ENCODE measurements at regions not wholly inside any gene's neighbourhood (a gene's known extent, or its start where the extent isn't known, plus 50 kb on each side); places are given as distances from the start of the nearest gene placed in this dataset.
"Not testable (repeated sequence)": the region's sequence is repeated elsewhere in the genome, so short reads cannot be mapped to it uniquely, and the experiment has no call there.

- no peaks in the 10 kb centered on the region for H3K36me3 ChIP-seq
- DNase-seq (ENCODE audit: low spot score): no peak
- H3K27me3 ChIP-seq: no peaks in the 10 kb centered on the region
- no peak overlapping the region for H3K4me3 ChIP-seq
- no peaks in the 10 kb centered on the region for H3K9me3 ChIP-seq
- TF ChIP-seq, protein P1, sequence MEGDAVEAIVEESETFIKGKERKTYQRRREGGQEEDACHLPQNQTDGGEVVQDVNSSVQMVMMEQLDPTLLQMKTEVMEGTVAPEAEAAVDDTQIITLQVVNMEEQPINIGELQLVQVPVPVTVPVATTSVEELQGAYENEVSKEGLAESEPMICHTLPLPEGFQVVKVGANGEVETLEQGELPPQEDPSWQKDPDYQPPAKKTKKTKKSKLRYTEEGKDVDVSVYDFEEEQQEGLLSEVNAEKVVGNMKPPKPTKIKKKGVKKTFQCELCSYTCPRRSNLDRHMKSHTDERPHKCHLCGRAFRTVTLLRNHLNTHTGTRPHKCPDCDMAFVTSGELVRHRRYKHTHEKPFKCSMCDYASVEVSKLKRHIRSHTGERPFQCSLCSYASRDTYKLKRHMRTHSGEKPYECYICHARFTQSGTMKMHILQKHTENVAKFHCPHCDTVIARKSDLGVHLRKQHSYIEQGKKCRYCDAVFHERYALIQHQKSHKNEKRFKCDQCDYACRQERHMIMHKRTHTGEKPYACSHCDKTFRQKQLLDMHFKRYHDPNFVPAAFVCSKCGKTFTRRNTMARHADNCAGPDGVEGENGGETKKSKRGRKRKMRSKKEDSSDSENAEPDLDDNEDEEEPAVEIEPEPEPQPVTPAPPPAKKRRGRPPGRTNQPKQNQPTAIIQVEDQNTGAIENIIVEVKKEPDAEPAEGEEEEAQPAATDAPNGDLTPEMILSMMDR (IDR thresholded peaks at IDR 0.05): no peak
- H3K4me1 ChIP-seq: no peaks in the 10 kb centered on the region
- H3K27ac ChIP-seq: no peak overlapping the region
Measured at GRCh38 chr16:8408855-8409567, 181.3 kb downstream of the TMEM114 start.

GRCh38 chr16:8407351-8407750, 183.0 kb downstream of the TMEM114 start:
- Histone ChIP-seq H3K27me3 (no peaks in the 10 kb centered on the region), H3K9me3 (no peaks in the 10 kb centered on the region), H3K4me1 (no peaks in the 10 kb centered on the region), H3K36me3 (no peaks in the 10 kb centered on the region), H3K4me3 (no peak overlapping the region), H3K27ac (no peak overlapping the region)
- TF ChIP-seq, protein P1 (IDR thresholded peaks at IDR 0.05): no peak
- no peak for DNase-seq (ENCODE audit: low spot score)

DNA sequence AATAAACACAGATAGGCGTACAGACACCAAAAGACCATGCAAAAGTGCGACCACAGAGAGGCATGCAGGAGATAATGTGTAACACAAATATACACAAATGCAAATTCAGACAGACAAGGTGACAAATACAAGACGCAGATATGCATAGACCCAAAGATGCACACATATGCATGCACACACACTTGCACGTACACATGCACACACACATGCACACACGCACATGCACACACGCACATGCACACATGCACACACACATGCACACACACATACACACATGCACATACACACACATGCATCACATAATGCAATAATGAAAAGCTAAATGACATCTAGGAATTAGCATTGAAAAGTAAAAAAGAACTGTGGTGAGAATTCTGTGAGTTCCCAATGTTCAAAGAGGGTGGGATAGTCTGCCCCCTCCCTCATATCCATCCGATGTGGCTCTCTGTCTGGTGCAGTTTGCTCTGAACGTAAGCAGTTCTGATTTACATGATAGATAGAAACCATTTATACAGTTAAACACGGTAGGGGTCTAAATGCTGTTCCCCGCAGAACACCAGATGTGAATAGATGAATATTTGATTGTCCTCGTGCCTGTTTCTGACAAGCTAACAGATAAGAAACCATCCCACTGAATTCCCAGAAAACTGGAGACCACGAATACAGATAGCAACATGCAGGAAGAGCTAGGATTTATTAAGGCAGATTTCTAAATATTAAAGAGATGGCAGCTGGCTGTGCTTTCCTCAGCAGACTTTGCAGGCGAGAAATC, 186.1 kb downstream of the TMEM114 start:
- Histone ChIP-seq H3K4me1 (no peaks in the 10 kb centered on the region), H3K27ac (no peak overlapping the region), H3K4me3 (no peak overlapping the region), H3K36me3 (no peaks in the 10 kb centered on the region), H3K9me3 (no peaks in the 10 kb centered on the region), H3K27me3 (no peaks in the 10 kb centered on the region)
- TF ChIP-seq, protein P1 (IDR thresholded peaks at IDR 0.05): no peak
- DNase-seq (ENCODE audit: low spot score): no peak

- no peaks in the 10 kb centered on the region for H3K36me3 ChIP-seq
- H3K4me1 ChIP-seq: no peaks in the 10 kb centered on the region
- DNase-seq (ENCODE audit: low spot score): no peak
- no peak overlapping the region for H3K4me3 ChIP-seq
- no peak overlapping the region for H3K27ac ChIP-seq
- TF ChIP-seq, protein P1 (IDR thresholded peaks at IDR 0.05): no peak
- H3K9me3 ChIP-seq: no peaks in the 10 kb centered on the region
- H3K27me3 ChIP-seq: no peaks in the 10 kb centered on the region
Measured at GRCh38 chr16:8402981-8403843, 187.1 kb downstream of the TMEM114 start.

DNA sequence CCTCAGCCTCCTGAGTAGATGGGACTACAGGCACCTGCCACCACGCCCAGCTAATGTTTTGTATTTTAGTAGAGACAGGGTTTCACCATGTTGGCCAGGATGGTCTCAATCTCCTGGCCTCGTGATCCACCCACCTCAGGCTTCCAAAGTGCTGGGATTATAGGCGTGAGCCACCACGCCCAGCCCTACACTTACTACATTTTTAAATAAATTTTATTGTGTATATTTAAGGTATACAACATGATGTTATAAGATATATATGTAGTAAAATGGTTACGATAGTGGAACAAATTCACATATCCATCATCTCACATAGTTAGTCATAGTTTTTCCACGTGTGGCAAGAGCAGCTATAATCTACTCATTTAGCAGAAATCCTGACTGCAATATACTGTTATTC, 189.6 kb downstream of the TMEM114 start:
- DNase-seq (ENCODE audit: low spot score); H3K27ac ChIP-seq; H3K27me3 ChIP-seq; H3K9me3 ChIP-seq; H3K4me1 ChIP-seq; H3K4me3 ChIP-seq; H3K36me3 ChIP-seq: not testable (repeated sequence)

DNA sequence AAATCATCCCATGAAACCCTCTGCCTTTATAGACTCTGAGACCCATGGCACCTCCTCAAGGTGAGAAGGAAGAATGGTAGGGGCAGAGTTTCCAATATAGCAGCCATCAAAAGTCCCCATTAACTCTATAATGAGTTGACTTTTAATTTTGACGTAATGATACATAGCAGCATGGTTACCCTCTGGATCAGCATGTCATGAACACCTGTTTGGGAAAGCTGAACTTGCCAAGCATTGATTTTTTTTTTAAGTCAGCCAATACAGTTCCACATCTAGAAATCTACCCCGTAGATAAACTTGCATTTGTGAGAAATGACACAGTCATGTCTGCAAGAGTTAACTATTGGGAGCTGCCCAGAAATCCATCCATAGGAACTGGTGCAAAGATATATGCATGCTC, 191.8 kb downstream of the TMEM114 start:
- Histone ChIP-seq H3K9me3 (no peaks in the 10 kb centered on the region), H3K4me1 (no peaks in the 10 kb centered on the region), H3K27me3 (no peaks in the 10 kb centered on the region), H3K4me3 (no peak overlapping the region), H3K27ac (no peak overlapping the region), H3K36me3 (no peaks in the 10 kb centered on the region)
- no peak for DNase-seq (ENCODE audit: low spot score)
- TF ChIP-seq, protein P1 (IDR thresholded peaks at IDR 0.05): no peak
